Kasumi-1 (cell line): ENCODE measurements at regions not wholly inside any gene's neighbourhood (a gene's known extent, or its start where the extent isn't known, plus 50 kb on each side); places are given as distances from the start of the nearest gene placed in this dataset.

Source experiments
- DNase-seq, 2 experiments: peaks; one replicate each; lab custom pipeline; 2025; lab: John Stamatoyannopoulos, UW

DNA sequence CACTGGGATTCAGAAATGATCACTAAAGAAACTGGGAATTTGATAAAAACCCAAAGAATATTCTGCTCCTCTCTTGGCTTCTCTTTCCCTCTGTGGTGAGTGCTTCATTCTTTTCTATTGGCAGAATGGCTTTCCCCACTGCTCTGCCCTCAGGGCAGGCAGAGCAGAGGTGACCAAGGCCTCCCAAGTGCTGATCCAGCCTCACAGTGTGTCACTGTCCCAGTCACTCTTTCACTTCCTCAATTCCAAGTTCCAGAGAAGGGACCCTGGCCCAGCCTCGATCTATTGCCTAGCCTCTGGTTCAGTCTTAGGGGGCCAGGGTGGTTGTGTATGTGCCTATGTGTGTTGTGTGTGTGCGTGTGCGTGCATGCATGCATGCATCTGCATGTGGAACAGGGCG is 180.6 kb upstream of the TMTC4 start:
- no peak for DNase-seq

DNA sequence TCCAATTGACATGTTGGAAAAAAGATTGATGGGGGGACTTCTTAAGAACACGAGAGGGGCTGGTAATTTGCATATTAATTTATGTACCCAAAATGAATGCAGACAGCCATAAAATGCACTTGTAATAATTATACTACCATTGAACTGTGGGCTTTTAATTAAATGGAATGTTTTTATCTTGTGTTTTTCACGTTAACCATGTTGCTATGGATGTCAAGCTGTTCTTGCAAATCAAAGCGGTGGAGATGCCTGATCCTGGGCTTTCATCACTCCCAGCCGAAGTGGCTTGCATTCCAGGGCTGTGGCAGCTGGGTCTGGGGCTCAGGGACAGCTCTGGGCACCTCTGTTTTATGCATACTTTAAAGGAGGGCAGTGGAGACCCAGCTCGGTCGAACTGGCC is 179.4 kb upstream of the TMTC4 start:
- no peak for DNase-seq

DNA sequence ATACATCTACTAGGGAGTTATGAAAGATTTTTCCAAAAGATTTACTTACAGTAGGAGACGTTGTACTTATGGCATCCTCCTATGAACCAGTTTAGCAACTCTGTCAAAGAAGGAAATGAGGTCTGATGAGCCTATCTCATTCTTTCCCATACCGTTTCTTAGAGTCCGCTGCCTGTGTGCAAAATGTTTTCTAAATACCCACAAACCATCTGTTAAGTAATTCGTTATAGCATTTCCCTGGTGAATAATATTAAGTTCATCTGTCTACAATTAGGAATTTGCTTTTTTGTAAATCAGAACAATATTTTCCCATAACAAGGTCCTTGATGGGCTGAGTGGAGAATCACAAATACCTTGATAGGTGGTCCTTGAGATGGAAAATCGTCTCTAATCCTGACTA is 178.8 kb upstream of the TMTC4 start:
- no peak for DNase-seq

DNA sequence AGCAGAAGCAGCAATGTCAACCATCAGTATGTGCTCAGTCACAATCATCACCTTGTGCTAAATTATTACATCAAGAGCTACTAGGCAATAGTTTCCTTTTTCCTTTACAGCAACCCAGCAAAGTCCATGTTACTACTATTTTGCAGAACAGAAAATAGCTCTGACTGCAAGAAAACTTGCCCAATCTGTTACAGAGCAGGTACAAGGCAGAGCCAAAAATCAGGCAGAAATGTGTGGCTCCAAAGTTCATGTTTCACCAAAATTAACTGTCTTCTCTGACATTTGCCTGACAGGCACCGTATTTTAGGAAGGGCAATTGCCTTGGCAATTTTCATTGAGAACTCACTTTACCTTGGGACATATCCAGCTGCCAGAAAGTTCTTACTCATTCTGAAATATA is 177.6 kb upstream of the TMTC4 start:
- no peak for DNase-seq

DNA sequence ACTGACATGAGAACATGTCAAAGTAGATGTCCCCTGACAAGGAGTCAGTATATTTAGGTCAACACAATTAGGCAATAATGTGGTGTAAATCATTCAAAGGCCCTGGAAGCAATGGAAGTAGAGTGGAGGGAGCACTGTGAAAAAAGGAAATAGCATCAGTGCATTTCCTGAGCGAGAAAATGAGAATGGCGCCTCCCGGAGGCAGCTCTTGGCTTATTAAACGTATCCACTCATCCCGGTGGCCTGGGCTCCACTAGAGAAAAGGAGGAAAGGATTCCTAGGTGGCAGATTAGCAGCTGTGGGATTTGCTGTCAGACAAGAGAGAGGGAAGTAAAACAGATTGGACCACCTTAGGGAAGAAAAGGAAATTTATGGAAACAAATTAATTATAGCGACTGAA is 173.7 kb upstream of the TMTC4 start:
- DNase-seq = no peak

DNA sequence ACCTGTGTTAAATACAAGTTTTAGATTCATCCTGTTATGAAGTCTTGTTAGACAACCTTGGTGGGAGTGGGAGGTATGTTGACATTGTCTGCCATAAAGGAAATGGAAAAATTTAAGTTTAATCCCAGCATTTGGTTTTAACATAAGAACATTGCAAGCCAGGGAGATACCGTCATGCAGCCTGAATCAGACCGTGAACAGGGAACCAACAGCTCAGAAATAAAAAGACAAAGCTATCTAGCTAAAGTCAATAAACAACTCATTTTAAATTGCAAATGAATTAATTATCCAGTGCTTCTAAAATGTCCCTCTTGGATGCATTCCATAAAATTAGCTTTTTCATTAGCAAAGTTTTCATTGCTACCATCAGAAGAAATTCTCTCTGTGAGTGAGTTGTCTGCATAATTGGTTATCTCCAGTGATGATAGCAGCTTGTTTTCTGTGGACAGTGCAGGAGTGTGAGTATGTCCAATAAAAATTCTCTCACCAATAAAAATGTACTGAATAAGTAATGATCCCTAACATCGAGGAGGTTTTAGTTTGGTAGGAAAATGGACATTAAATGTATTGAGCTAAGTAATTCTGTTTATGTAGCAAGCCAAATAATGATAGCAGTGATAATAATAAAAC is 170.6 kb upstream of the TMTC4 start:
- no peak for DNase-seq

DNA sequence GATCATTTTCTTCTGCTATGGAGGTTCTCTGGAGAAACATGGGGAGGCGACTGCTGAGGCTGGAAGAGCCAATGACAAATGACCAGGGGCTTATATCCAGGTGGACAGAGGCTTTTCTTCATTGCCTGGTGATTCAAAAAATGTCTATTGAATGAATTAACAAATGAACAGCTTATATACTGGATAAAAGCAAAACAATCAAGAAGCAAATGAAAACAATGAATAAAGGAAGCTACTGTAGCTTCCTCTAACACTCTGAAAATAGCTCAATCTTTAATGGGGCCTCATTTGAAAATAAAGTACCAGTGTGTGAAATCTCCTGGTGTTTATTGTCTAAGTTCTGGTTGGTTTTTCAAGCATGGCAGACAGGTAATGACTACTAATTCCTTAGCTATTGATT is 167.5 kb upstream of the TMTC4 start:
- DNase-seq = no peak

DNA sequence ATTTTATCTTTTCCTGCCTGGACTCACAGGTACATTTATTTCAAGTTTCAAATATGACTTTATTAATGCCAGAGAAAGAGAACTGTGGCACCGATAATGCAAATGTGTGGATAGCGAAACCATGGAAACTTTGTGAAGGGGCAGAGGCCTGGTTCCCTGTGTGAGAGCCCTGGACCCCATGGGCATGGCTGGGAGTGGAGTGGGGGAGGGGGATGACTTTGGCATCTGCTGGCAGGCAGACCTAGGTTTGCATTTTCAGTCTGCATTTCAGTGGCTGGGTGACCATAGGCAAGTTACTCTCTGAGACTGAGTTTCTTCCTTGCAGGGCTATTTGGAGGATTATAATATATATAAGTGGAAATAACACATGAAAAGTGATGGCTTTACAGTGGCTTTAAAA is 163.8 kb upstream of the TMTC4 start:
- DNase-seq = no peak

DNA sequence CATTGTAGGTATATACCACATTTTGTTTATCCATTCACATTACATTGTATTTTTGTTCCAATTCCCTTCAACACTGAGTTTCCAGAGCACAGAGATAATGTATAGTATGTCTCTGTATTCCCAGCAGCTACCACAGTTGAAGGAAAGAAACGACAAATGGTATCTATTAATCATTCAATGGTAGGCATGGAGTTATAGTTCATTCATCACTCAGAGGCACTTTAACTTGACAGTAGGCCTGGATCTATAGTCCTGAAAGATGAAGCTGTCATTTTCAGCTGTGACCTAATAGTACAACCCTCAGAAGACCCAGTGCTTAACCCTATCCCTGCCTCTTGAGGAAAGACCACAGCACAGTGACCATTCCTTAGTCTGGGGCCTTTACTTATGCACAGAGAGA is 163.0 kb upstream of the TMTC4 start:
- no peak for DNase-seq

DNA sequence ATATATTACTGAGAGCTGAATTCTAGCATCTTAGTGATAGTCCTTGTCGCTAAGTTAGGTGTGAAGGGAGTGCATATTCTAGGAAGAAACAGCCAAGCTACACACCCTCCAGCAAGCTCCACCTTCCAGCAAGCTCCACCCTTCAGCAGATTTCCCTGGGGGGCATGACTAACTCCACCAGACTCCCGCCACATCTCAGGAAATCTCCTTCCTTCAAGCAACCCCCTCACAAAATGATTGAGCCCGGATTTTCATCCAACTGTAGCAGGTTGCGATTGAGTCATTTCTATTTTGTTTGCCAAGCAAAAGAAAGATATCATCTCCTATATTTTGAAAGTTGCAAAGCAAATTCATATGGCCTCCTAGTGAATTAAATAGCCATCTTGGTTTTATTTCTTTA is 162.1 kb upstream of the TMTC4 start:
- DNase-seq = no peak

DNA sequence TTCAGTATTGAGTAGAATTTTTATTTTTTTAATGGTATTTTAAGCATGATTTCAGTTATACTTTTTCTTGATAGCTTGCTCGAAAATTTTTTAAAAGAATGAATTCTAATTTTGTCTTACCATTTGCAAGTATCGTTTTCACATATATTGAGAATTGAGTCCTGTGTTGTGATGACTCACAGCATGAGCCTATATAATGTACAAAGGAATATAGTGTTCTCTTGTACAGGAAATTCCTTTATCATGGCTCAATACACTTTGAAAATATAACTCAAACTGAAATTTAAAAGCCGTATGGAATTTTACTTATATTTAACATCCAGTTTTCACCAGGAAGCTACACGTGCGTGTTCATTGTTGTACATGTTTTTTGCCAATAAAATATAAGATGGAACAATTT is 161.1 kb upstream of the TMTC4 start:
- DNase-seq = no peak

DNA sequence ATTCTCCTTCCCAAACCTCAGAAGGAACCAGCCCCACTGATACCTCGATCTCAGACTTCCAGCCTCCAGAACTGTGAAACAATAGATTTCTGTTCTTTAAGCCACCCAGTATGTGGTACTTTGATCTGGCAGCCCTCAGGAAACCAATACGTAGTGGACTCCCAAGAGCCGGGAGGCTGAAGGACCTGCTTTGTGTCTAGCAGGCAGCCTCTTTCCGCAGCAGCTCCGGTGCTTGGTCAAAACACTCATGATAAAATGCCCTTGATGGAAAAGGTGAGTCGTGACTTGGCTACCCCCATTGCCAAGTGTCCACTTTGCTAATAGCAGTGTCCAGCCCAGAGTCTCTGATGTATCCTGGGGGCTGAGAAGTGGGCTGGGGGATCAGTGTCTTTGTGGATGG is 158.8 kb upstream of the TMTC4 start:
- no peak for DNase-seq

DNA sequence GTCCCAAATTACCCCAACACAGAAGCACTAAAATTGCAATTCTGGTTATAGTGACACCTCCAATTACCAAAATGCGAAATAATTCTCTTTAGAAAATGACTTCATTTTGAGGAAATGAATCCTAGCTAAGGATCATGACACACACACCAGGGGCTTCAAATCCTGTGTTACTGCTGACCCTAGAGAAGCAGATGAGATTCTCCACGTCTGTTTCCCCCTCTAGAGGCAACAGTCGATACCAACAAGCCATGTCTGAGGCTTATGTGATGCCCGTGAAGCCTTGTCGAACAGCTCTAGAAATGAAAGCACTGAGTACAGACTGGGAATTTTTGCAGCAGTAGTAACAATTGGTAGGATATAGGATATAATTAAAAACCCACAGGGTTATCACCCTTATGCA is 153.6 kb upstream of the TMTC4 start:
- DNase-seq = no peak

DNA sequence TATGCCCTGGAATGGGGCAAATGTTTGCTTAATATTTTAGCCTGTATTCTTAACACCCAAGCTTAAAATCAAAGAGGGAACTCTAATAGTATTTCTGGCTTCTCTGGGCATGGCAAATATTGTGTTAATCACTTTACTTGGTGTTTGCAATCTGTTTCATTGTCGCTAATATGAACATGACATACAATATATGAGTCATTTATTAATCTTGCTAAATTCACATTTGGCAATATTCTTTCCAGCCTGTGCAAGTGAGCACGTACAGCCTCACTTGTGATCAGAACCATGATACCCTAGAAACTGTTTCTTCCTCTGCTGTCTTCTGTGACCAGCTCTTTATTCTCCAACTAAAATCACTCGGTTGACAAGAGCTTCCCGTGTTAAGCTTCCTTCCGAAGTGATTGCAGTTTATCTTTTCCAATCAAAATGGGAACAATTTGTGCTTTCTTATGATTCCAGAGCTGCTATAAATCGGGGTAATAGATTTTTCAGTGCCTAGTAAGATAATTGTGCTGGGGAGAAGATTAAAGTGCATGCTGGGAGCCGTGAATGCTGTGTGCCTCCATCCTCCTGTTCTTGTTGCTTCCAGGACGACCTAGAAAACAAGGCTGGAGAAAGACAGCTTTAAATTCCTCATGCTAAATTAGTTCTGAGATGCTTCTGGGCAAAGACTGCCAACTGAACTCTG is 153.0 kb upstream of the TMTC4 start:
- no peak for DNase-seq

DNA sequence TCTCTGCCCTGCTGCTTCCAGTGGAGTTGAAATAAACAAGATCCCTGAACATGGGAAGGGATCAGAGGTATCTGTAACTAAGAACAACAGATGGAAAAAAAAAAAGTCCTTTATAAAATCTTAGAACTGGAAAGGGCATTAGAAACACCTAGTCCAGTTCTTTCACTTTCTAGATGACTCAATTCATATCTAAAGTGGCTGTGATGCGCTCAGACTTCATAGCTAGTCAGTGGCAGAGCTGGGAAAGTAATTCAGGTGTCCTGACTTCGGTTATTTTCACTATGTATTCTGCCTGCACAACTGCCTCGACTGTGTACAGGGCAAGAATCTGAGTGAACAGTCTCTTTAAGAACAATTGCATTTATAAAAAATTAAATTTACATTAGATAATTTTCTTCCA is 151.8 kb upstream of the TMTC4 start:
- DNase-seq = no peak

DNA sequence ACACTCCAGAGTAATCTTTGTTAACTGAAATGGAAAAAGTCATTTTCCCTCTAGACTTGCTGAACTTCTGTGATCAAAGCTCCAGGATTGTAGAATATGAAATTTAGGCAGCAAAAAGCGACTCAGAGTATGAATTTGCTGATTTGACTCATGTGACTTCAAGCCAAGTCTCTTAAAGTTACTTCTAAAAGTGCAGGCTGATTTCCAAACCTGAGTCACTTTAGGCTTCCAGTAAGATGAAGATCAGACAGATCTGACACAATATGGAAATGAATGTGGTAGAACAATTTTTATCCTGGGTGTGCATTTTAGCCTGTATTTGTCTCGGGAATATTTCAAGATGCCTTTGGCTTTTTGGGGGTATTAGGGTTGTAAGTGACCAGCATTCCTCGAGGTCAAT is 151.0 kb upstream of the TMTC4 start:
- DNase-seq = no peak

DNA sequence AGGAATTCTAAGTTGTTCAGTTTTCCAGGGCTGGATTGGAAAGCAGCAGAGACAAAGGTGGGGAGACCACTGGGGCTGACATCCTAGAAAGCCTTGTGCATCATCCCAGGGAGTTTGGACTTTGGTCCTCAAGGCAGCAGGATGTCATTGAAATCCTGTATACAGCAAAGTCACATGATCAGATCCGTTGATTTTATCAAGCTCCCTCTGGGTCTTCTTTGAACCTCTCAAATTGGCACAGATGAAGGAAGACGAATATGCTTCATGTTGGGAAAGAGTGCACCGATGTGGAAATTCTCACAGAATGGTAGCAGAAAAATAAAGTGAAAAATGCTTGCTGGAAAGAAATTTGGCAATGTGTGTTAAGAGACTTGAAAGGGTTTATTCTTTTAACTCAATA is 149.8 kb upstream of the TMTC4 start:
- no peak for DNase-seq

DNA sequence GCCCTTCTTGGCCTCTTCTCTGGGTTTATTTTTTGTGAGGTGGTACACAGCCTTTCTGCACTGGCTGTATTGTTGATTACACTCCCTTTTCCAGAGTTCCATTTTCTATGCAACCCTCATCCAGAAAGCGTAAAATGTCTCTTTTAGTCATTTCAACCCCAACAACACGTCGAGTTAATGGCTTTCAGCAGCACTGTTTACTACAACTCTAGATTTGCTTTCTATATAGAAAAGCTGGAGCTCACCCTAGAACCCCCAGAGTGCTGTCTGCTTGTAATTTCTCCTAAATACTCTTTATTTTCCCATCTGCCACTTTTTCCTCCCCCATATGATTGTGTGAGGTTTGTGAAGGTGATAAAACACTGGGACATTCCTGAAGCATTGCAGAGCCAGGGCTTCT is 148.9 kb upstream of the TMTC4 start:
- DNase-seq = no peak

DNA sequence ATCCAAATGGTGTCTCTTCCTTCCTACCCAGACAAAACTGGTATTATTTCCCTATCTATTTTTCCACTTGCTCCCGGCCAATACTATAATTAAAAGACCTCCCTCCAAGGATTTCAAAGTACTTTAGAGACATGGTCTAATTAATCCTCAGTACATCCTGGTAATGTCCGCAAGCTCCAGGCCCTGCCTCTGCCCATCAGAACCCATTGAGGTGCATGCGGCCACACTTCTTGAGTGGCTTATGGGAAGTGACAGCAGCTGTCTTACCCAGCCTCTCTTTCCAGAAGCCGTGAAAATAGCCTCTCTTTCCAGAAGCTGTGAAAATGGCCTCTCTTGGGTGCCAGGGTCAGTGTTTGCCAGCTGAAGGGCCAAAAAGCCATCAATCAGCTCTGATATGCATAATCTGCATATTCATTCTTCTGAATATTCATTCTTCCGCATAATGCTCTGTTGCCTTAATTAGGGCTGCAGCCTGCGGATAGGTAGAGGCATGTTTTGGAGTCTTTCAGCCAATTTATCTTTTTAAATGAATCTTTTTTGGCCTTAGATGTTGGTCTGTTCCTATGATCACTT is 148.4 kb upstream of the TMTC4 start:
- no peak for DNase-seq

DNA sequence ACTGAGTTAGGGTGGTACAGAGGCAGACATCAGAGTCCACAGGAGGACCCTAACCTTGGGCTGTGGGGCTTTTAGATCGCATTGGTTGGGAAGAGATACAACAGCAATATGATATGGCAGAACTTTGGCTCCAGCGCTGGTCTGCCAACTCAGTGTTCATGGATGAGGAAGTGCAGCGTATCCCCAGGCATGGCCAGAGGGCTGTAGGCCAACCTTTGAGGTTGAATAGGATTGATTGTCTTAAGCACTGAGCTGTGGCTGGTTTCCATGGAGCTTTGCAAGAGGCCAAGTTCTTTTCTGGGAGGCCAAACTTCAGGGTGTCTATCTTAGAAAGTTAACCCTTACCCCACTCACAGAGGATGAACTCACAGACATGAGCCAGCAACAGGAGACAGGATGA is 144.1 kb upstream of the TMTC4 start:
- DNase-seq = no peak

DNA sequence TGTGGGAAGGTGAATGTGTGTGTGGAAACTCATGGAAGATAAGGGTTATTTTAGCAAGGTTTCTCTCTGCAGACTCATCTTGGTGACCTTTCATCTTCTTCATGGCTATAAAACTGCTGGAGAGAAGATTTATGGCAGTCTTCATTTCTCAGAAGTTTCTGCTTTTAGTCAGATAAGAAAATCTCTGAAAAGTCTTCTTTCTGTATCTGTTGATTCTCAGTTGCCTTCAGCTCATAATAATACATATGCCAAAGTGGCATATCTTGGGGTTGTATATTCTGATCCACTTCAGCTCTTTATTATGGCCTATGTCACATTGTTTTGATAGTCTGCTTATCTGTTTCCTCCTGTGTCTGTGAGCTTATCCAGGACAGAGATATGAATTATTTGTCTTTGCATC is 143.3 kb upstream of the TMTC4 start:
- no peak for DNase-seq

DNA sequence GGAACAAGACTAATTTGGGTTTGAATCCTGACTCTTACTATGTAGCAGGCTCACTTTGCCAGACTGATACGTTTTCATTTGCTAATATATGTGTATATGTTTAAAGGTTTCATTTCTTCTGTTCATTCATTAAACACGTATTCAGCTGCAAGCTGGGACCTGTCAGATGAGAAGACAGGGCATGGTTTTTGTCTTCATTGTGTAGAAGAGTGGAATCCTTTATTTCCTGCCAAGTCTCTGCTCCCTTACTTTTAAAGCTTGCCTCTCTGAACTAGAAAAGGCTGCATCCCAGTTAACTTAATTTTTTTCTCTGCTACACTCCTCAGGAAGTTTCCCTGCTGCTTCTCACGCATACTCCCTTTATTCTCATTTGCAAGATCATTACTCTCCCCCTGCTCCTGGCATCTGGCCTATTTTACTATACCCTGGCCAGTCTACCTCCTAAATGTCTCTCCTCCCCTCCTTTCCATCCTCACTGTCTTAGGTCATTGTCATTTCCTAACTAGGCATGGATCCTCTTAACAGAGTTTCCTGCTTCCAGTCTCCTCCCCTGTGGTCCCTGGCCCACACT is 141.0 kb upstream of the TMTC4 start:
- DNase-seq = no peak

DNA sequence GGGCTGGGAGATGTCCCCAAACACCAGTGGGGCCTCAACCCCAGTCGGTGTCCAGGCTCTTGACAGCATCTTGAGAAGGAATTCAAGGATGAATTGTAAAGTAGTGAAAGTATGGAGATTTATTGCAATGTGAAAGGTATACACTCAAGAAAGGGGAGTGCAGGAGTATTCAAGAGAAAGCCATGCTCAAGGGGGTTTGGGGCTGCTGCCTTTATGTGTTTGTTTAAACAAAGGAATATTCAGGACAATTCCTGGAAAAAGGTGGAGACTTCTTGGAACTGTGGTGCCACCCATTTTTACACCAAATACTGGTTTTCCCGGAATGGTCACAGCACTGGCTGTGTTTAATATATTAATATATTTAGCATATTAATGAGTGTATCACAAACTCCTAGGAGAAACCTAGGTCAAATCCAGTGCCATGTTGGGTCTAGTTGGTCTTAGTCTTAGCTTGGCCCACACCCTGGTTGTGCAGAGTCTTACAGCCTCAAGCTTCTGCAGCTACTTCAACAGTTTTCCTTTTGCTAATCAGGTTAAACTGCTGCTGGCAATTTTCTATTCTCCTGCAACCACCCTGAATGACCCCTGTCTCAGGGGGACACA is 138.5 kb upstream of the TMTC4 start:
- DNase-seq = no peak
